ENCODE measurements at regions not wholly inside any gene's neighbourhood (a gene's known extent, or its start where the extent isn't known, plus 50 kb on each side); places are given as distances from the start of the nearest gene placed in this dataset.

- Histone ChIP-seq H3K79me1 (ENCODE audit: low read depth in 1 of 2, low read length in 2 of 2) (no peaks in the 10 kb centered on the region), H4K91ac (ENCODE audit: insufficient read depth, low read depth, low read length) (no peak overlapping the region), H3K9me3 (ENCODE audit: control insufficient read depth, insufficient read depth, low read length) (no peaks in the 10 kb centered on the region), H4K5ac (ENCODE audit: low read depth, low read length) (no peak overlapping the region), H3K27me3 (ENCODE audit: control insufficient read depth, insufficient read depth, low read length) (peaks cover 5% of the 10 kb centered on the region), H3K4me3 (ENCODE audit: insufficient read depth, low read depth, low read length) (no peak overlapping the region), H2AK9ac (replicated peaks; ENCODE audit: low read depth, low read length, poor library complexity) (no peak overlapping the region), H3K9me1 (ENCODE audit: insufficient read depth, low read length) (no peaks in the 10 kb centered on the region), H2BK15ac (ENCODE audit: low read depth, low read length) (no peak overlapping the region), H3K18ac (ENCODE audit: low read depth, low read length) (no peak overlapping the region), H3K56ac (ENCODE audit: extremely low read depth, insufficient read depth, low read length) (no peak overlapping the region), H3K9ac (ENCODE audit: low read depth, low read length) (no peak overlapping the region), H2BK120ac (ENCODE audit: low read depth, low read length) (no peak overlapping the region), H3K27ac (ENCODE audit: insufficient read depth, low read length) (no peak overlapping the region), H2BK20ac (ENCODE audit: low read depth, low read length) (no peak overlapping the region), H3K4me2 (ENCODE audit: low read depth, low read length) (no peak overlapping the region), H3K4ac (ENCODE audit: low read depth, low read length) (no peak overlapping the region), H4K8ac (ENCODE audit: low read depth in 2 of 2, low read length in 2 of 2) (no peak overlapping the region), H3K23ac (ENCODE audit: low read depth, low read length) (no peak overlapping the region), H3K14ac (replicated peaks; ENCODE audit: low read depth, low read length) (no peak overlapping the region), H2AK5ac (ENCODE audit: low read depth, low read length) (no peak overlapping the region), H4K20me1 (ENCODE audit: insufficient read depth, low read length) (no peaks in the 10 kb centered on the region), H3K4me1 (ENCODE audit: control insufficient read depth, insufficient read depth, low read length) (peaks cover 2% of the 10 kb centered on the region; the same call in 1 of the 2 replicates), H2BK5ac (ENCODE audit: low read depth, low read length, poor library complexity, severe bottlenecking) (no peak overlapping the region), H2AFZ (replicated peaks; ENCODE audit: low read length, poor library complexity) (no peak overlapping the region), H3K36me3 (ENCODE audit: control insufficient read depth, insufficient read depth, low read length) (no peaks in the 10 kb centered on the region)
- DNase-seq (peak; percentile 85), ATAC-seq (ENCODE audit: low read depth) (peak; percentile 91)
- in situ Hi-C loops (cut with MboI; ENCODE audit: low sequenced_read_pairs) (no loop called here), intact Hi-C loops (cut with micrococcal nuclease) (no loop called here), dilution Hi-C loops (cut with HindIII; ENCODE audit: low sequenced_read_pairs, unreplicated experiment) (no loop called here)
- POLR2A ChIA-PET (ENCODE audit: unreplicated experiment) = no interaction called here
- TF ChIP-seq FOS (IDR thresholded peaks at IDR 0.05; ENCODE audit: low read depth, low read length) = peak; percentile 43; the same call in 1 of the 2 replicates
- no peak for TF ChIP-seq SMC3 (IDR thresholded peaks at IDR 0.05; ENCODE audit: low read depth, low read length)
- TF ChIP-seq RCOR1 (IDR thresholded peaks at IDR 0.05; ENCODE audit: insufficient replicate concordance, low read length) = no peak
- no TSS peak for BruUV-seq (replicated peaks)
- 0% methylated on average over 1 of the region's 4 CpGs; no CpG with 5 or more reads in 1 of the 2 experiments for WGBS, 2 experiments (ENCODE audit: extremely low coverage in 2 of 2, insufficient read length in 1 of 2)
- CTCF ChIA-PET = interaction anchor here (1.1 kb wide), 1 partner anchor 11 kb away, joined by 3 read pairs; no protein-coding TSS in a partner anchor
These were observed 378.8 kb downstream of the QKI start for GRCh38 chr6:163793011-163793983.

Measured in IMR-90 (cell line).